GM19397 (cell line): ENCODE measurements at regions not wholly inside any gene's neighbourhood (a gene's known extent, or its start where the extent isn't known, plus 50 kb on each side); places are given as distances from the start of the nearest gene placed in this dataset.
"Not testable (repeated sequence)": the region's sequence is repeated elsewhere in the genome, so short reads cannot be mapped to it uniquely, and the experiment has no call there.

Experiments
- ATAC-seq: cut with Tn5 transposase; IDR thresholded peaks from one replicate; pipeline ENCODE4 v1.9.1; 2021; ENCODE audit warnings: mild to moderate bottlenecking, moderate library complexity; ENCODE audit not compliant: unreplicated experiment

- ATAC-seq = no peak
Observed at GRCh38 chr9:71514344-71514975, 253.9 kb downstream of the CEMIP2 start.

GRCh38 chr9:71509054-71509453, 259.3 kb downstream of the CEMIP2 start:
- ATAC-seq = no peak

- not testable (repeated sequence) for ATAC-seq
Observed at GRCh38 chr9:71508141-71508540, 260.2 kb downstream of the CEMIP2 start.

GRCh38 chr9:71506821-71507220, 261.5 kb downstream of the CEMIP2 start:
- no peak for ATAC-seq

- no peak for ATAC-seq
Observed at GRCh38 chr9:71504636-71505035, 263.7 kb downstream of the CEMIP2 start.

GRCh38 chr9:71498691-71499090, 269.6 kb downstream of the CEMIP2 start:
- ATAC-seq = no peak

GRCh38 chr9:71490810-71491209, 277.5 kb downstream of the CEMIP2 start:
- no peak for ATAC-seq

GRCh38 chr9:71487061-71487460, 281.3 kb downstream of the CEMIP2 start:
- ATAC-seq = no peak

GRCh38 chr9:71485326-71485725, 283.0 kb downstream of the CEMIP2 start:
- ATAC-seq = no peak

GRCh38 chr9:71483436-71483835, 284.9 kb downstream of the CEMIP2 start:
- ATAC-seq = no peak

- no peak for ATAC-seq
Observed at GRCh38 chr9:71479621-71480020, 288.7 kb downstream of the CEMIP2 start.

GRCh38 chr9:71472400-71472799, 295.9 kb downstream of the CEMIP2 start:
- no peak for ATAC-seq

GRCh38 chr9:71465392-71465791, 302.9 kb downstream of the CEMIP2 start:
- ATAC-seq = no peak

- ATAC-seq = no peak
Observed at GRCh38 chr9:71459082-71459481, 309.2 kb downstream of the CEMIP2 start.

- ATAC-seq = peak; percentile 89
Observed at GRCh38 chr9:71446473-71447411, 321.6 kb downstream of the CEMIP2 start.

- no peak for ATAC-seq
Observed at GRCh38 chr9:71446106-71446472, 322.2 kb downstream of the CEMIP2 start.

GRCh38 chr9:71442937-71443336, 321.5 kb upstream of the TRPM3 start:
- ATAC-seq = no peak

GRCh38 chr9:71441266-71441665, 319.8 kb upstream of the TRPM3 start:
- no peak for ATAC-seq

- no peak for ATAC-seq
Observed at GRCh38 chr9:71431931-71432330, 310.5 kb upstream of the TRPM3 start.

- not testable (repeated sequence) for ATAC-seq
Observed at GRCh38 chr9:71407341-71407740, 285.9 kb upstream of the TRPM3 start.

GRCh38 chr9:71403106-71403505, 281.7 kb upstream of the TRPM3 start:
- no peak for ATAC-seq

- ATAC-seq = no peak
Observed at GRCh38 chr9:71393005-71393404, 271.6 kb upstream of the TRPM3 start.
